K562 (cell line): ENCODE measurements at regions not wholly inside any gene's neighbourhood (a gene's known extent, or its start where the extent isn't known, plus 50 kb on each side); places are given as distances from the start of the nearest gene placed in this dataset.

Experiments used
- EP300 ChIP-seq: IDR thresholded peaks from 2 replicates; pipeline ENCODE4 v1.6.1; 2012; ENCODE audit warnings: low read length, improper control_type of control experiment
- SP1 ChIP-seq: sonication (generic); formaldehyde crosslinking; IDR thresholded peaks from 2 replicates; pipeline ENCODE4 v1.8.1; 2022; ENCODE audit warnings: mild to moderate bottlenecking, missing genetic modification reagents
- TCF7L2 ChIP-seq: fragments of 150-350 bp; IDR thresholded peaks from 2 replicates; pipeline ENCODE4 v1.6.1; 2016; ENCODE audit warnings: low read depth, mild to moderate bottlenecking, low read length, moderate library complexity
- TRIM28 ChIP-seq: fragments of 450-650 bp; IDR thresholded peaks from 2 replicates; pipeline ENCODE4 v1.6.1; 2017
- ZNF311 ChIP-seq: fragments of 250-450 bp; sonication (Bioruptor Pico); IDR thresholded peaks from 2 replicates; pipeline ENCODE4 v1.4.0; 2020; ENCODE audit warnings: mild to moderate bottlenecking, moderate library complexity
- TF ChIP-seq, protein P1 (sequence below): fragments of 200-800 bp; sonication (Bioruptor generic); IDR thresholded peaks from 2 replicates; pipeline ENCODE4 v1.6.1; 2017; ENCODE audit warnings: missing genetic modification characterization, missing compliant biosample characterization

DNA sequence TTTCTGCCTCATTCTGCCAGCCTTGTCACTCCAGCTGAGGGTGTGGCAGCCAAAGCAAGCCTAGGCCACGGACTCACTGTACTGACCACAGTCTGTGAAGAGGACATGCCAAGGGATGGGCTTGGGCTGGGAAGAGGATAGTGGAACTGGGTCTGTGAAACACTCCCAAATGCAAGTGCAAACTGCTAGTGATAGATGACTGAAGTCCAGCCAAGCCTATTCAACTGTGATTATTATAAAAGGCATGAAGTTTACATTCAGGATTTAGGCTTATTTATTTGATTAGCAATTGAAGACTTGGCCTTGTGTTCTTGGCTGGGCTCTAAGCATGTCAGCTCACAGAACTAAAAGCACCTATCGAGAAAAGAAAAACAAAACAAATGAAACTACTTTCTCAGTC lies 84.9 kb upstream of the UBE2E1 start:
- TF ChIP-seq TRIM28 (no peak), ZNF311 (CRISPR knock-in tag) (no peak), EP300 (no peak), TCF7L2 (no peak), SP1 (CRISPR knock-in tag) (no peak)
- TF ChIP-seq, protein P1, sequence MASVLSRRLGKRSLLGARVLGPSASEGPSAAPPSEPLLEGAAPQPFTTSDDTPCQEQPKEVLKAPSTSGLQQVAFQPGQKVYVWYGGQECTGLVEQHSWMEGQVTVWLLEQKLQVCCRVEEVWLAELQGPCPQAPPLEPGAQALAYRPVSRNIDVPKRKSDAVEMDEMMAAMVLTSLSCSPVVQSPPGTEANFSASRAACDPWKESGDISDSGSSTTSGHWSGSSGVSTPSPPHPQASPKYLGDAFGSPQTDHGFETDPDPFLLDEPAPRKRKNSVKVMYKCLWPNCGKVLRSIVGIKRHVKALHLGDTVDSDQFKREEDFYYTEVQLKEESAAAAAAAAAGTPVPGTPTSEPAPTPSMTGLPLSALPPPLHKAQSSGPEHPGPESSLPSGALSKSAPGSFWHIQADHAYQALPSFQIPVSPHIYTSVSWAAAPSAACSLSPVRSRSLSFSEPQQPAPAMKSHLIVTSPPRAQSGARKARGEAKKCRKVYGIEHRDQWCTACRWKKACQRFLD (CRISPR knock-in tag): no peak
